ENCODE measurements at regions not wholly inside any gene's neighbourhood (a gene's known extent, or its start where the extent isn't known, plus 50 kb on each side); places are given as distances from the start of the nearest gene placed in this dataset.

DNA sequence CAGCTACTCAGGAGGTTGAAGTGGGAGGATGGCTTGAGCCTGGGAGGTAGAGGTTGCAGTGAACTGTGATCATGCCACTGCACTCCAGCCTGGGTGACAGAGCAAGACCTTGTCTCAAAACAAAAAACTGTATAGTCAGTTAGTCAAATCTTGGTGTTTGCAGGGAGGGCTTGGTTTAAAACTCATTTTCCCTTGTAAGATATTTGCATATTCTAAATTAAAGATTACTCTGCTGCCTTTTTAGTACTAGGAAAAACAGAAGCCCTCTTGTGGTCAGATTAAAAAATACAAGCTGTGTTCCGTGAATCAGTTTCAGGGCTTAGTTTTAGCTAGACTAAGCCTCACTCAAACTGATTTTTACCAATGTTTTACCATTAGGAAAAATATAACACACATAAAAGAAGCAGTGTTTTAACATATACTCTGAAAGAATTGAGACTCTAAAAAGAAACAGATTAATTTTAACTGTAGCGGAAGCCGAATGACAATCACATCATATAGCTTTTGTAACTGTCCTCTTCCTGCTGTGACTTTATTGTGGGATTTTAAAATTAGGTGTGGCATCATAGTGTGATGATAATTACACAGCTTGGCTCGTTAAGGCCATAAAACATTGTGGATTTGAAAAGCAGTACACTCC lies 84.9 kb upstream of the BASP1 start:
- ChIA-PET CTCF (interaction anchor here (1.0 kb wide), 1 partner anchor 643 kb away, joined by 3 read pairs; no protein-coding TSS in a partner anchor), POLR2A (no interaction called here)
- intact Hi-C loops (cut with DNase I, micrococcal nuclease), result no loop called here

DNA sequence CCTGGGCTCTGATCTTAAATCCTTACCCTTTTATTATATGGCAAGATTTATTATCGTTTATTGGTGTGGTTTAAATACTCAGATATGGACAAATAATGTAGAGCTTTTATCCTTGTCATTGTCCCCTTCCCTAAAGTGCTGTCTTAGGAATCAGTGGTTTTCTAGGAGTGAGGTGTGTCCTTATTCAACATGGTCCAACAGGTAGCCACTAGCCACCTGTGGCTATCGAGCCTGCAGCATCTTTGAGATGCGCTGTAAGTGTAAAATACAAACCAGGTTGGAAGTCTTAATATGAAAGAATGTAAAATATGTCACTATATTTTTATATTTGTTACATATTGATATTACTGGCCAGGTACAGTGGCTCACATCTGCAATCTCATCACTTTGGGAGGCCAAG lies 82.4 kb upstream of the BASP1 start:
- H3K4me1 Mint-ChIP-seq (ENCODE audit: low read depth), result peaks cover 11% of the 10 kb centered on the region
- peaks cover 18% of the 10 kb centered on the region for H3K27me3 Mint-ChIP-seq
- intact Hi-C loops (cut with DNase I, micrococcal nuclease), result no loop called here
- Histone ChIP-seq H3K36me3 (ENCODE audit: insufficient read depth, low read length) (no peaks in the 10 kb centered on the region), H3K4me1 (ENCODE audit: insufficient read depth, low read length) (peaks cover 2% of the 10 kb centered on the region), H3K27me3 (ENCODE audit: control insufficient read depth in 1 of 2, insufficient read depth in 2 of 2, low read length in 2 of 2) (peaks cover 0 to 3% of the 10 kb centered on the region in 2 experiments), H3K27ac (ENCODE audit: low read depth in 1 of 2, low read length in 2 of 2) (no peak overlapping the region), H3K4me3 (ENCODE audit: low read length) (no peak overlapping the region), H3K9me3 (ENCODE audit: control insufficient read depth in 1 of 2, insufficient read depth in 1 of 2, low read length in 2 of 2) (no peaks in the 10 kb centered on the region)
- CTCF ChIA-PET, result no interaction called here
- H3K4me3 Mint-ChIP-seq, result no peak overlapping the region
- ATAC-seq (ENCODE audit: poor library complexity), result no peak
- no peak overlapping the region for H3K27ac Mint-ChIP-seq
- no peak for DNase-seq
- H3K36me3 Mint-ChIP-seq (ENCODE audit: low read depth), result no peaks in the 10 kb centered on the region
- TF ChIP-seq, protein P1, sequence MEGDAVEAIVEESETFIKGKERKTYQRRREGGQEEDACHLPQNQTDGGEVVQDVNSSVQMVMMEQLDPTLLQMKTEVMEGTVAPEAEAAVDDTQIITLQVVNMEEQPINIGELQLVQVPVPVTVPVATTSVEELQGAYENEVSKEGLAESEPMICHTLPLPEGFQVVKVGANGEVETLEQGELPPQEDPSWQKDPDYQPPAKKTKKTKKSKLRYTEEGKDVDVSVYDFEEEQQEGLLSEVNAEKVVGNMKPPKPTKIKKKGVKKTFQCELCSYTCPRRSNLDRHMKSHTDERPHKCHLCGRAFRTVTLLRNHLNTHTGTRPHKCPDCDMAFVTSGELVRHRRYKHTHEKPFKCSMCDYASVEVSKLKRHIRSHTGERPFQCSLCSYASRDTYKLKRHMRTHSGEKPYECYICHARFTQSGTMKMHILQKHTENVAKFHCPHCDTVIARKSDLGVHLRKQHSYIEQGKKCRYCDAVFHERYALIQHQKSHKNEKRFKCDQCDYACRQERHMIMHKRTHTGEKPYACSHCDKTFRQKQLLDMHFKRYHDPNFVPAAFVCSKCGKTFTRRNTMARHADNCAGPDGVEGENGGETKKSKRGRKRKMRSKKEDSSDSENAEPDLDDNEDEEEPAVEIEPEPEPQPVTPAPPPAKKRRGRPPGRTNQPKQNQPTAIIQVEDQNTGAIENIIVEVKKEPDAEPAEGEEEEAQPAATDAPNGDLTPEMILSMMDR (IDR thresholded peaks at IDR 0.05), result no peak
- no peaks in the 10 kb centered on the region for H3K9me3 Mint-ChIP-seq
- POLR2A ChIA-PET, result no interaction called here

More for the DNA sequence above, 84.9 kb upstream of the BASP1 start:
- ATAC-seq (ENCODE audit: poor library complexity) (no peak), DNase-seq (peak in 1 of 14 experiments; percentile 15)
- Histone ChIP-seq H3K27me3 (ENCODE audit: control insufficient read depth in 1 of 2, insufficient read depth in 2 of 2, low read length in 2 of 2) (peaks cover 0 to 3% of the 10 kb centered on the region in 2 experiments), H3K27ac (ENCODE audit: low read depth in 1 of 2, low read length in 2 of 2) (no peak overlapping the region), H3K9me3 (ENCODE audit: control insufficient read depth in 1 of 2, insufficient read depth in 1 of 2, low read length in 2 of 2) (no peaks in the 10 kb centered on the region), H3K4me1 (ENCODE audit: insufficient read depth, low read length) (peaks cover 2% of the 10 kb centered on the region), H3K4me3 (ENCODE audit: low read length) (no peak overlapping the region), H3K36me3 (ENCODE audit: insufficient read depth, low read length) (no peaks in the 10 kb centered on the region)
- TF ChIP-seq, protein P1 (IDR thresholded peaks at IDR 0.05), result peak; percentile 51
- Mint-ChIP-seq H3K4me1 (ENCODE audit: low read depth) (peaks cover 11% of the 10 kb centered on the region), H3K27ac (no peak overlapping the region), H3K36me3 (ENCODE audit: low read depth) (no peaks in the 10 kb centered on the region), H3K27me3 (peaks cover 25% of the 10 kb centered on the region), H3K9me3 (no peaks in the 10 kb centered on the region), H3K4me3 (no peak overlapping the region)

DNA sequence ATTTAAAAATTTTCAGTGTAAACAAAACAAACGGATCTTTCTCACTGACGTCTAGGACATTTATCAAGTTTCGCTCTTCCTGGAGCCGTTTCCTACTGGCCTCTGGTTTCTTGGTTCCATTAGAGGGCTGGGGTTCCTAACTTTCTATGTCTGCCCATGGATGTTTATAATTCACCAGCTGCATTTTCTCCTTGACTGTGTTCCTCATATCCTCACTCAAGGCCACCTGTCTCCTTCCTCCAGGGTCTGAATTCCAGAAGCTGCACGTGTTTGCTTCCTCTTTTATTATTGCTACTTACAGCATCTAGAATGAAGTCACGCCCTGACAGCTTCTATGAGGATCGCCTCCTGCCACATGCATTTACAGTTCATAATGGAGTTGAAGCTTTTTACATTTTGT lies 74.1 kb upstream of the BASP1 start:
- intact Hi-C loops (cut with DNase I, micrococcal nuclease), result no loop called here
- Histone ChIP-seq H3K4me1 (ENCODE audit: insufficient read depth, low read length) (no peaks in the 10 kb centered on the region), H3K36me3 (ENCODE audit: insufficient read depth, low read length) (no peaks in the 10 kb centered on the region), H3K4me3 (ENCODE audit: low read length) (no peak overlapping the region), H3K27me3 (ENCODE audit: control insufficient read depth in 1 of 2, insufficient read depth in 2 of 2, low read length in 2 of 2) (no peaks in the 10 kb centered on the region), H3K9me3 (ENCODE audit: control insufficient read depth in 1 of 2, insufficient read depth in 1 of 2, low read length in 2 of 2) (peaks cover 0 to 4% of the 10 kb centered on the region in 2 experiments), H3K27ac (ENCODE audit: low read depth in 1 of 2, low read length in 2 of 2) (no peak overlapping the region)
- Mint-ChIP-seq H3K9me3 (no peaks in the 10 kb centered on the region), H3K4me1 (ENCODE audit: low read depth) (no peaks in the 10 kb centered on the region), H3K27me3 (no peaks in the 10 kb centered on the region), H3K27ac (no peak overlapping the region), H3K36me3 (ENCODE audit: low read depth) (no peaks in the 10 kb centered on the region), H3K4me3 (no peak overlapping the region)
- TF ChIP-seq, protein P1 (IDR thresholded peaks at IDR 0.05), result no peak
- CTCF ChIA-PET, result no interaction called here
- POLR2A ChIA-PET, result no interaction called here
- ATAC-seq (ENCODE audit: poor library complexity) (no peak), DNase-seq (no peak)
